K562 (cell line): ENCODE measurements at regions not wholly inside any gene's neighbourhood (a gene's known extent, or its start where the extent isn't known, plus 50 kb on each side); places are given as distances from the start of the nearest gene placed in this dataset.
A peak's percentile ranks its signal among the peaks of the same experiment; 100 is the strongest.

Experiments
- MYBL2 ChIP-seq, 2 experiments: fragments of 450-650 bp in 1 of 2; sonication (generic) in 1 of 2; formaldehyde crosslinking in 1 of 2; IDR thresholded peaks; 2 replicates each; pipeline versions ENCODE4 v1.6.1 to v1.8.1; 2017 to 2022; ENCODE audit warnings: borderline replicate concordance in 1 of 2, inconsistent platforms in 1 of 2, low read depth in 1 of 2, mild to moderate bottlenecking in 1 of 2, missing genetic modification reagents in 1 of 2, moderate library complexity in 1 of 2
- POLR2AphosphoS5 ChIP-seq: IDR thresholded peaks from 2 replicates; pipeline ENCODE4 v1.6.1; 2011; ENCODE audit warnings: mild to moderate bottlenecking, low read depth, low read length, moderate library complexity; ENCODE audit not compliant: control insufficient read depth, insufficient read depth
- SP2 ChIP-seq: IDR thresholded peaks from 2 replicates; pipeline ENCODE4 v1.6.1; 2011; ENCODE audit warnings: mild to moderate bottlenecking, low read depth, low read length, moderate library complexity; ENCODE audit not compliant: poor library complexity, severe bottlenecking; ENCODE audit errors: extremely low read depth
- SUPT5H ChIP-seq: fragments of 450-650 bp; IDR thresholded peaks from 2 replicates; pipeline ENCODE4 v1.6.1; 2016
- TAF15 ChIP-seq: fragments of 200-400 bp; formaldehyde crosslinking; IDR thresholded peaks from 2 replicates; pipeline ENCODE4 v1.6.1; 2017; ENCODE audit warnings: mild to moderate bottlenecking, low read depth, low read length, moderate library complexity
- ZC3H11A ChIP-seq: IDR thresholded peaks from 2 replicates; pipeline ENCODE4 v1.6.1; 2012; ENCODE audit warnings: low read depth, low read length, improper control_type of control experiment
- ZNF583 ChIP-seq: fragments of 250-450 bp; sonication (Bioruptor Pico); IDR thresholded peaks from 2 replicates; pipeline ENCODE4 v1.4.0; 2020
- ZNF766 ChIP-seq: fragments of 200-800 bp; sonication (Bioruptor generic); conservative IDR thresholded peaks from 2 replicates; pipeline ENCODE4 v1.6.1; 2016; ENCODE audit warnings: missing genetic modification characterization, missing compliant biosample characterization
- TF ChIP-seq, protein P1 (sequence below): IDR thresholded peaks from 3 replicates; pipeline ENCODE4 v1.6.1; 2011; ENCODE audit warnings: borderline replicate concordance, mild to moderate bottlenecking, moderate library complexity; ENCODE audit not compliant: insufficient read length; ENCODE audit errors: extremely low read depth
- TF ChIP-seq, protein P2 (sequence below): fragments of 450-650 bp; conservative IDR thresholded peaks from 2 replicates; pipeline ENCODE4 v1.6.1; 2016; ENCODE audit warnings: missing genetic modification characterization, low read depth, mild to moderate bottlenecking, control low read depth, missing compliant biosample characterization
- TF ChIP-seq, protein P3 (sequence below): sonication (generic); formaldehyde crosslinking; IDR thresholded peaks from 2 replicates; pipeline ENCODE4 v1.8.0; 2022; ENCODE audit warnings: mild to moderate bottlenecking, missing genetic modification reagents
- TF ChIP-seq, protein P4 (sequence below): sonication (generic); formaldehyde crosslinking; IDR thresholded peaks from 2 replicates; pipeline ENCODE4 v1.5.0; 2020; ENCODE audit warnings: missing genetic modification reagents
- TF ChIP-seq, protein P5 (sequence below): fragments of 200-800 bp; sonication (Bioruptor generic); IDR thresholded peaks from 2 replicates; pipeline ENCODE4 v1.6.1; 2017; ENCODE audit warnings: missing genetic modification characterization, missing compliant biosample characterization
- TF ChIP-seq, protein P6 (sequence below): sonication (generic); formaldehyde crosslinking; IDR thresholded peaks from 2 replicates; pipeline ENCODE4 v1.8.1; 2023; ENCODE audit warnings: mild to moderate bottlenecking, missing genetic modification reagents, moderate library complexity

DNA sequence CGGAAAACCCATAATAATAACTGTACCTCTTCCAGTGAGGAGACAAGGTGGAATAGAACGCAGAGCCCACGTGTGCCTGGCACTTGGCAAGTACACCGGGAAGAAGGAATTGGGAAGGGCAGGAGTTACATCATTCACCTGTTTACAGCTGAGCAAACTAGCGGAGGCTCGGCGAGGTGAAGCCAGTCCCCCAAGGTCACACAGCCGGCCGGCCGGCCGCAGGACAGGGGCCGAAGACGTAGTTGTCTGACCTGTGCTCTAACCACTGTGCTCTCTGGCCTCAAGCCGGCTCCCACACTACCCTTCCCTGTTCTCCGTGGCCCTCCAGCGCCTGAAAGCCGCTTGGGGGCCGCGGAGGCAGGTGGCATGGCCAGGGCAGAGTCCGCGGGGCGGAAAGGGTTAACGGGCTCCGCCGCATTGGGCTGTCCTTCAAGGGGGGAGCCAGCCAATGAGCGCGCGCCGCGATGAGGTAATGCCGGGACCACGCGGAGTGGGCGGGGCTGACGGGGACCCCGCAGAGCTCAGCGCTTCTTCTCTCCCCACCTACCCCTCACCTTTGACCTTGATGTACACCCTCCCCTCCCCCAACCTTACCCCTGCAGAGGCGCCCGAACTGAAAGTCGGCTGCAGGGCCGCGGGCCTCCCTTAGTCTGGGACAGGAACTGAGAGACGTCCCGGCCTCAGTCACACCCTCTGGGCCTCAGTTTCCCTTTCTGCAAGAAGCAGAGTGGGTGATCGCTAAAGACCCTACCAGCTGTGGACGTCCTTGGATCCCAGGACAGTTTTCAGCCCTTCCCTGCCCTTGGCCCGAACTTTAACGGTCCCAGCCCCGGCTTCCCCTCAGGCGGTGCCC is 125.1 kb downstream of the C9orf50 start (continued):
- no peak for TF ChIP-seq MYBL2 (IDR thresholded peaks at IDR 0.05; ENCODE audit: low read depth)
- TF ChIP-seq MYBL2 (CRISPR knock-in tag; IDR thresholded peaks at IDR 0.05; ENCODE audit: borderline replicate concordance) = no peak
- TF ChIP-seq ZC3H11A = no peak
- no peak for TF ChIP-seq POLR2AphosphoS5
- TF ChIP-seq TAF15 = no peak
- TF ChIP-seq, protein P1, sequence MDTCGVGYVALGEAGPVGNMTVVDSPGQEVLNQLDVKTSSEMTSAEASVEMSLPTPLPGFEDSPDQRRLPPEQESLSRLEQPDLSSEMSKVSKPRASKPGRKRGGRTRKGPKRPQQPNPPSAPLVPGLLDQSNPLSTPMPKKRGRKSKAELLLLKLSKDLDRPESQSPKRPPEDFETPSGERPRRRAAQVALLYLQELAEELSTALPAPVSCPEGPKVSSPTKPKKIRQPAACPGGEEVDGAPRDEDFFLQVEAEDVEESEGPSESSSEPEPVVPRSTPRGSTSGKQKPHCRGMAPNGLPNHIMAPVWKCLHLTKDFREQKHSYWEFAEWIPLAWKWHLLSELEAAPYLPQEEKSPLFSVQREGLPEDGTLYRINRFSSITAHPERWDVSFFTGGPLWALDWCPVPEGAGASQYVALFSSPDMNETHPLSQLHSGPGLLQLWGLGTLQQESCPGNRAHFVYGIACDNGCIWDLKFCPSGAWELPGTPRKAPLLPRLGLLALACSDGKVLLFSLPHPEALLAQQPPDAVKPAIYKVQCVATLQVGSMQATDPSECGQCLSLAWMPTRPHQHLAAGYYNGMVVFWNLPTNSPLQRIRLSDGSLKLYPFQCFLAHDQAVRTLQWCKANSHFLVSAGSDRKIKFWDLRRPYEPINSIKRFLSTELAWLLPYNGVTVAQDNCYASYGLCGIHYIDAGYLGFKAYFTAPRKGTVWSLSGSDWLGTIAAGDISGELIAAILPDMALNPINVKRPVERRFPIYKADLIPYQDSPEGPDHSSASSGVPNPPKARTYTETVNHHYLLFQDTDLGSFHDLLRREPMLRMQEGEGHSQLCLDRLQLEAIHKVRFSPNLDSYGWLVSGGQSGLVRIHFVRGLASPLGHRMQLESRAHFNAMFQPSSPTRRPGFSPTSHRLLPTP = no peak
- TF ChIP-seq, protein P2, sequence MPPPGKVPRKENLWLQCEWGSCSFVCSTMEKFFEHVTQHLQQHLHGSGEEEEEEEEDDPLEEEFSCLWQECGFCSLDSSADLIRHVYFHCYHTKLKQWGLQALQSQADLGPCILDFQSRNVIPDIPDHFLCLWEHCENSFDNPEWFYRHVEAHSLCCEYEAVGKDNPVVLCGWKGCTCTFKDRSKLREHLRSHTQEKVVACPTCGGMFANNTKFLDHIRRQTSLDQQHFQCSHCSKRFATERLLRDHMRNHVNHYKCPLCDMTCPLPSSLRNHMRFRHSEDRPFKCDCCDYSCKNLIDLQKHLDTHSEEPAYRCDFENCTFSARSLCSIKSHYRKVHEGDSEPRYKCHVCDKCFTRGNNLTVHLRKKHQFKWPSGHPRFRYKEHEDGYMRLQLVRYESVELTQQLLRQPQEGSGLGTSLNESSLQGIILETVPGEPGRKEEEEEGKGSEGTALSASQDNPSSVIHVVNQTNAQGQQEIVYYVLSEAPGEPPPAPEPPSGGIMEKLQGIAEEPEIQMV (tag) = no peak
- TF ChIP-seq, protein P3, sequence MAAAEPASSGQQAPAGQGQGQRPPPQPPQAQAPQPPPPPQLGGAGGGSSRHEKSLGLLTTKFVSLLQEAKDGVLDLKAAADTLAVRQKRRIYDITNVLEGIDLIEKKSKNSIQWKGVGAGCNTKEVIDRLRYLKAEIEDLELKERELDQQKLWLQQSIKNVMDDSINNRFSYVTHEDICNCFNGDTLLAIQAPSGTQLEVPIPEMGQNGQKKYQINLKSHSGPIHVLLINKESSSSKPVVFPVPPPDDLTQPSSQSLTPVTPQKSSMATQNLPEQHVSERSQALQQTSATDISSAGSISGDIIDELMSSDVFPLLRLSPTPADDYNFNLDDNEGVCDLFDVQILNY (CRISPR knock-in tag) = no peak
- TF ChIP-seq, protein P4, sequence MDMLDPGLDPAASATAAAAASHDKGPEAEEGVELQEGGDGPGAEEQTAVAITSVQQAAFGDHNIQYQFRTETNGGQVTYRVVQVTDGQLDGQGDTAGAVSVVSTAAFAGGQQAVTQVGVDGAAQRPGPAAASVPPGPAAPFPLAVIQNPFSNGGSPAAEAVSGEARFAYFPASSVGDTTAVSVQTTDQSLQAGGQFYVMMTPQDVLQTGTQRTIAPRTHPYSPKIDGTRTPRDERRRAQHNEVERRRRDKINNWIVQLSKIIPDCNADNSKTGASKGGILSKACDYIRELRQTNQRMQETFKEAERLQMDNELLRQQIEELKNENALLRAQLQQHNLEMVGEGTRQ (CRISPR knock-in tag) = no peak
- 0 out of 2 replicates have a peak, but pooled peaks have one; percentile 32 for TF ChIP-seq SUPT5H
- TF ChIP-seq SP2 = no peak
- 0 out of 2 replicates have a peak, but pooled peaks have one; percentile 35 for TF ChIP-seq ZNF583 (CRISPR knock-in tag)
- TF ChIP-seq, protein P5, sequence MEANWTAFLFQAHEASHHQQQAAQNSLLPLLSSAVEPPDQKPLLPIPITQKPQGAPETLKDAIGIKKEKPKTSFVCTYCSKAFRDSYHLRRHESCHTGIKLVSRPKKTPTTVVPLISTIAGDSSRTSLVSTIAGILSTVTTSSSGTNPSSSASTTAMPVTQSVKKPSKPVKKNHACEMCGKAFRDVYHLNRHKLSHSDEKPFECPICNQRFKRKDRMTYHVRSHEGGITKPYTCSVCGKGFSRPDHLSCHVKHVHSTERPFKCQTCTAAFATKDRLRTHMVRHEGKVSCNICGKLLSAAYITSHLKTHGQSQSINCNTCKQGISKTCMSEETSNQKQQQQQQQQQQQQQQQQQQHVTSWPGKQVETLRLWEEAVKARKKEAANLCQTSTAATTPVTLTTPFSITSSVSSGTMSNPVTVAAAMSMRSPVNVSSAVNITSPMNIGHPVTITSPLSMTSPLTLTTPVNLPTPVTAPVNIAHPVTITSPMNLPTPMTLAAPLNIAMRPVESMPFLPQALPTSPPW (CRISPR knock-in tag) = peak; percentile 61
- TF ChIP-seq, protein P6, sequence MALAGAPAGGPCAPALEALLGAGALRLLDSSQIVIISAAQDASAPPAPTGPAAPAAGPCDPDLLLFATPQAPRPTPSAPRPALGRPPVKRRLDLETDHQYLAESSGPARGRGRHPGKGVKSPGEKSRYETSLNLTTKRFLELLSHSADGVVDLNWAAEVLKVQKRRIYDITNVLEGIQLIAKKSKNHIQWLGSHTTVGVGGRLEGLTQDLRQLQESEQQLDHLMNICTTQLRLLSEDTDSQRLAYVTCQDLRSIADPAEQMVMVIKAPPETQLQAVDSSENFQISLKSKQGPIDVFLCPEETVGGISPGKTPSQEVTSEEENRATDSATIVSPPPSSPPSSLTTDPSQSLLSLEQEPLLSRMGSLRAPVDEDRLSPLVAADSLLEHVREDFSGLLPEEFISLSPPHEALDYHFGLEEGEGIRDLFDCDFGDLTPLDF = no peak
- TF ChIP-seq ZNF766 (CRISPR knock-in tag) = no peak
